Stimulated activated CD8-positive, alpha-beta memory T cell treated with anti-CD3 and anti-CD28 coated beads, Interleukin-12 subunit alpha, Interleukin-12 subunit beta, amount 100 ng/mL, for 1 hour (primary cell): ENCODE measurements at regions not wholly inside any gene's neighbourhood (a gene's known extent, or its start where the extent isn't known, plus 50 kb on each side); places are given as distances from the start of the nearest gene placed in this dataset.

Source experiments
- DNase-seq: peaks from one replicate; pipeline ENCODE4 v3.0.0-alpha.2; 2020; ENCODE audit warnings: low read depth

DNA sequence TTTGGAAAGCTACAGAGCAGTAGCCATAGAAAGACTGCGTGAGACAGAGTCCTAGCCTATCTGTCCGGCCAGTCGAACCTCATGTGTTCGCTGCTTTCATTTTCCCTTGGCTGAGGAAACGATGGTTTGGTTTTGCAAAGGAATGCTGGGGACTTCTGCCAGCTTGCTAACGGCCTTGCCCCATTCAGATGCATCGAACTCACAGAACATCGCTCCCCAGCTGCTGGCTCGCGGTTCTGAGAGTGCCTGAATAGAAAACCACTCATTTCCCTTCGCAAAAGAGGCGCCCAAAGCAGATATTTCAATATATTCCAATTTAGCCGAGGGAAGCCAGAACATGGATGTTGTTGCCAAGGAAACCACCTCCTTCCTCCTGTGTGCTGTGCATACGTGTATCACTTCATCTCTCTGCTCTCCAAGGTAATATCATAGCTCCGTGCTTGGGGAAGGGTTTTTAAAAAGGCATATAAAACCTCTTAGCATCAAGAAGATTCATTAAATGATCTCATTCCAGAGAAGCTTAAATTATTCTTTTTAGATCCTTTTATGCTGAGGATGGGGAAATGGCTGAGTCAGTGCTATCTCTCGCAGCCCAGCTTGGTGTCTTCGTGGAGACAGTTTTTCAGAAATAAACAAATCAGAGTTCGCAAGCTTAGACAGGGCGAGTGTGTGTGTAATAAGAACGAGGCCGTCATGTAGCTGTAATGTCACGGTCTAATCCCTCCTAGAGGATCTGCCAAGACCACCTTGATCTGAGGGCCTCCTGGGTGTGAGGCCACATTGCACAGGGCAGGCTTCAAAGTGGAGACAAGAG is 215.2 kb downstream of the RPS24 start:
- no peak for DNase-seq

DNA sequence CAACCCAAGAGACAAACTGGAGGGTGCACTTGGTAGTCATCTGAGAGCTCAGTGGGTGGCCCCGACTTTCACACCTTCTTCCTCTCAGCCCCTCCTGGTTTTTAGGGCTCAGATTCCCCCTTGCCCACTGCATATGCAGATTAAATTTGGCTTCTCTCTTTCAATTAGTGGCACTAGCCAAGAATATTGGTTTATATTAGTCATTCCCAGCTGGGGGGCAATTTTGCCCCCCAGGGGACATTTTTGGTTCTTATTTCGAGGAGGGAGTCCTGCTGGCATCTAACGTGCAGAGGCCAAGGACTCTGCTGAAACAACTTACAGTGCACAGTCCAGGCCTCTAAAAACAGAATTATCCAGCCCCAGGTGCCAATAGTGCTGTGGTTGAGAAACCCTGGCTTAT is 216.0 kb downstream of the RPS24 start:
- DNase-seq, result no peak

DNA sequence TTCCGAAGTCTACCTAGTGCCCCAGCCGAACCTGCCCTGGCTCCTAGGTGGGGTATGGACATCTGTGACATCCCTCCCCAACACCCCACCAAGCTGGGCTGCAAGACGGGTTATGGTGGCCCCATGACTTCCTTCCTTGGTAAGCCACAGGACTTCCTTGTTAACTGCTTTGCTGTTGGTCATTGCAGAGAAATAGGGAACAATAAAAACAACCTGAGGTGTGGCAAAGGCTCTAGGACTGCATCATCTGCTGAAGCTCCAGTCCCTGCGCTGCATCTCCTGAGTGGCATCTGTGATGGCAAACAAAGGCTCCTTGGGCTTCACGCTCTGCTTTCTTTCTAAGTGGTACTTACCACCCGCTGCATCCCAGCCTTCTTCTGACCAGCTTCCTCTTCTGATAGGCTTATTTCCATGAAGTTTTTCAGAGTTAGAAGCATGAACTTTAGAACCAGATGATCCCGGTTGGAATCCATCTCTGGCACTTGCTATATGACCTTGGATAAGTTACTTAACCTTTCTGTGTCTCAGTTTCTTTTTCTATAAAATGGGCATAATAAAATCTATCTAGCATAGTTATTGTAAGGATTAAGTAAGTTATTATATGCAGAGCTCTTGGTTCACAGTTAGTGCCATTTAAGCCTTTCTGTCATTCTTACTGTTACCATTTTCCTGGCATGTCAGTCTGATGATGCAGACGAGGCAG is 216.8 kb downstream of the RPS24 start:
- no peak for DNase-seq

DNA sequence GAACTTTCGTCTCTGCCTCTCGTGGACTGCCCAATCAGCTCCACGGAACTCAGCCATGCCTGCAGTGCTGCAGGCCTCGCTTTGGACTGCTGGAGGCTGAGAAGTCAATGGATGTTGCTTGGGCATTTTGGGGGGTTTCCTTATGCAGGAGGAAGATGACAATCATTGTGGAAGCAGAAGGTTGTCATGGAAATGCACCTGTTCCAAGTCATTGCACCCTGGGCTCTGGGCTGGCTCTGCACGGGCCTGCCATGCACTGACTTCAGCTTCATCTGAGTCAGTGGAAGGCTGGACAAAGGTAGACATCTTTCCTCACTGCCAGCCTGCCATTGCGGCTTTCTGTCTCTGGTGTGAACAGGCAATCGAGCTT is 217.3 kb downstream of the RPS24 start:
- no peak for DNase-seq

DNA sequence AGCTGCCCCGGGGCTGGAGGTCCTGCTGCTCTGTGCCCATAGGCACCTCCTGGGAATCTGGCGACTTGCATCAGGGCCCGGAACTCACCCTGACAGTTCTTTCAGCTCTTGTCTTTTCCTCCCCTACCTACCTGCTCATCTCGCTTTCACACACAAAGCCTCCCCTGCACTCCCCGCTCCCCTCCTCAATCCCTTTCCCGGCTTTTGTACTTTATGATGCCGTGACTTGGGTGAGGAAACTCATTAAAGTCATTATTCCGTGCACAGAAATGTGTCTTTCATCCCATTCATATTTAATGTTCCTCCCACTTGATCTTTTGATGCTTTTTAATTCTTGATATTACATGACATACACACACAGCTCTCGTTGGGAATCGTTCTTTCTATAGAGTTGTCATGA is 218.6 kb downstream of the RPS24 start:
- DNase-seq, result no peak

DNA sequence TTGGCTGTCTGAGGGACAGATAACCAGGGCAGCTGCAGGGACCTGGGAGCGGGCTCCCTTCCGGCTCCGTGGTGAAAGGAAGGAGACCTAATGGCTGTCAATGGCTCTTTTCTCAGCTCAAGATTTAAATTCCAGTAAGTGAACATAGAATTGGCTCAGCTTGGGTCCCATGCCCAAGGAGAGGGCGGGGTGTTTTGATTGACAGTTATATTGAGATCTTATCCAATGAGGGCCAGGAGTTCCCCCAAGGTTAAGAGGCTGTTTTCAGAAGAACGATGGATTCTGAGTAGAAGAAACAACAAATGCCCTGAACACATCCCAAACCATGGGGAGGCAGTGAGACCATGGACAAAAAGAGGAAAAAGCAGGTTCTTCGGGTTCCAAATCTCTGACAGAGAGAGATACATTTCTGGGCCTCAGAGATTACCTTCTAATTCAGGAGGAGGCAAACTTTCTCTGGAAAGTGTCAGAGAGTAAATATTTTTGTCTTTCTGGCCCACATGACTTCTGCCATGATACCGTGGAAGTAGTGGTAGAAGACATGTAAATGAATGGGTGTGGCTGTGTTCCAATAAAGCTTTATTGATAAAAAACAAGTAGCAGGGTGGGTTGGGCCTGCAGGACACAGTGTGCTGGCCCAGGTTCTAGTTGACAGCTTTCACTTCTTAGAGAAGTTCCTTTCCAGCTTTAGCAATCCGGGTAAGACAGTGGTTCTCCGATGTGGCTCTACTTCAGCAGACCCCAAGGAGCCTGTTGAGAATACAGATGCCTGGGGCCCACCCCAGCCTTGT is 219.6 kb downstream of the RPS24 start:
- DNase-seq, result no peak

DNA sequence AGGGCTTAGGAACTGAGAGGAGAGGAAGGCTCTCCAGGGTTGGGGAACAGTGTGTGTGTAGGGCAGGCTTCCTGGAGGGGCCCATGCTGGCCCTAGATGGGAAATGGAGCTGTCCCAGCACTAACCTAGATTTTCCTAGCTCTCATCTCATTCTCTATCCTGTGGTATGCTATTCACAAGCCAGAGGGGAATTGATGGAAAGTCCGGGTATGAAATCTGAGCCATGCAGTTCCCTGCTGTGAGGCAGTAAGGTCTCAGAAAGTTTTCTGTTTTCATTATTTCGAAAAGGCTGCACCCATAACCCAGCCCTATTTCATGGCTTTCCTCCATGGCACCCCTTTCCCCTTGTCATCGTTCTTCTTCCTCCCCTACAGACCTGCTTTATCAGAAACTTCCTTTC is 220.3 kb downstream of the RPS24 start:
- DNase-seq, result no peak

DNA sequence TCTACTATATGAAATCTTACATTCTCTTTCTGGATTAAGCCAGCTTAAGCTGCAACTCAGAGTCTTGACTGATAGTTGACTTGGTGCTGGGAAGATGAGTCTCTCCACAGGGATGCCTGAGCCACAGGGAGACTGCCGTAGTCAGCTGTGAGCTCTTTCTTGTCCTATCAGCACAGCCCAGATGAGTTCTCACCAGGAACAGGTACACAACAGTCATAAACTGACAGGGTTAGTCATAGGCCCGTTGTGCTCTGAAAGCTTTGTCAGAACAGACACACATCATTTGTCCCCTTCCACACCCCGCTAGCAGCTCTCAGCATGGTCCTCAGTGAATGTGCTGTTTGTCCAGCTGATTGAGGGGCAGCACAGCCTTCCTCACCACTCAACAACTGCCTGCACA is 221.6 kb downstream of the RPS24 start:
- no peak for DNase-seq

DNA sequence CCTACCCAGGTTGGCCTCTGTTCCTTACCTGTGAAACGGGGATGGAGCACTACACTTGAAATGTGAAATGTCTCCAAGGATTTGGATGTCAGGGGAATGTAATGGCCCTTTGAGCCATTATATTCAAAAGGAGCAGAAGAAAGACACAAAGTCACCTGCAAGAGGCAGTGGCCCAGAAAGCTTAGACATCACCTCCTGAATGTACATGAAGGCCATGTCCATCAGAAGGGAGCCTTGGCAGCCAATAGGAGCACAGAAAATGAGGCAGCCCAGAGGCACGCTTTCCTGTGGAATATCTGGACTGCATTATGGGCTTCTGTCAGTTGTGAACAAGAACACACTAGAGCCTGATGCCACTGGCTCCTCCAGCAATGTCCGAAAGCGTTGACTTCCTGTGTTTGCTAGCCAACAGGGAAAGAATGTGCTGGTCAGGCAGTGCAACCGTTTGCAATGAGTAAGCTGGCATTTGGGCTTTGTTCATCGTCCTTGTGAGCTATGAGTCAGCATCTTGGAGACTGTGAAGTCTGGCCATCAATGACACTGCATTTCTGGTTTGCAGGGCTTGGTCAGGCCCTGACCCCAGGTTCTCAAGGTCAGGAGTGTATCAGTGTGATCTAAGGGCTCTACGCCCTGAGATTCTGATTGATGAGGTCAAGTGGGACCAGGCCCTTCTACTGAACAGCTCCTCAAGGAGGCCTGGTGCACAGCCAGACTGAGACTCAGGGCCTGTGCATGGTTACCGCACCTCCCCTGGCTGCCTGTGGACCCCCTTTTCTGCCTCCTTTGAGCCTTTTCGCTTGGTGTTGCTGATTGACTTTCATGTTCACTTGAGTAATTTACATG is 222.4 kb downstream of the RPS24 start:
- no peak for DNase-seq

DNA sequence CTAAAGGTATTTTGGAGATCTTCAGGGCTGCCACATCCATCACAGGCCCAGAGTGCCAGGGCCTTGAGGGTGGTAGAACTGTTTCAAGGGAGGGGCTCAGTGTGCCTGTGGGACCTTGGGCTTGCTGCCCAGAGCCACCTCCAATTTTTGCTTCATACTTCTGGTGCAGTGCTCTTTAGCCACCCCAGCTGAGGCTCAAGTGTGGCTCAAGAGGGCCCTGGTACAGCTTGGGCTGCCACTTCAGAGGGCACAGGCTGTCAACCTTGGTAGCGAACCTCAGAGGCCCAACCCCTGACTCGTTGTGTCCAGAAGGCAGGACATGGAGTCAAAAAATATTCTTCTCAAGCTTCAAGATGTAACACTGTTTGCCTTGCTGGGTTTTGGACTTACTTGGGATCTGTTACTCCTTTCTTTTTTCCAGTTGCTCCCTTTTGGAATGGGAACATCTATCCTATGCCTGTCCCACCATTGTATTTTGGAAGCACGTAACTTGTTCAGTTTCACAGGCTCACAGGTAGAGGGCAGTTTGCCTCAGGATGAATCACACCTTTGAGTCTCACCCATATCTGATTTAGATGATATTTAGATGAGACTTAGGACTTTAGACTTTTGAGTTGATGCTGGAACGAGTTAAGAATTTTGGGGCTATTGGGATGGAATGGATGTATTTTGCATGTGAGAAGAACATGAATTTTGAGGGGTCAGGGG is 224.8 kb downstream of the RPS24 start:
- DNase-seq, result no peak

DNA sequence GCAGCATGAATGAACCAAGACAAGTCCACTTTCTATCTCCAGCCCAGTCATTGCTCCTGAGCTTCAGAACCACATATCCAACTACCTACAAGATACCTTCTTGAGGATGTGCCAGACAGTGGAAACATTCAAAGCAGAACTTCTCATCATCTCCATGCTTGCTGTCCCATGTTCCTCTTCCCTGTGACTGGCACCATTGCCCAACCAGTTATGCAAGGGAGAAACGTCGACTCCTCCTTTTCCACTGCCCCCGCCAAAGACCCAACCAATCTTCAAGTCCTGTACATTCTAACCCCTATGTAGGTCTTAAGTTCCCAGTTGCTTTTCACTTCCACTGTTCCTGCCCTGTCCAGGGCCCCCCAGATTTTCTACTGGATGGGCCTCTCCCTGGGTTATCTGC is 225.7 kb downstream of the RPS24 start:
- no peak for DNase-seq

DNA sequence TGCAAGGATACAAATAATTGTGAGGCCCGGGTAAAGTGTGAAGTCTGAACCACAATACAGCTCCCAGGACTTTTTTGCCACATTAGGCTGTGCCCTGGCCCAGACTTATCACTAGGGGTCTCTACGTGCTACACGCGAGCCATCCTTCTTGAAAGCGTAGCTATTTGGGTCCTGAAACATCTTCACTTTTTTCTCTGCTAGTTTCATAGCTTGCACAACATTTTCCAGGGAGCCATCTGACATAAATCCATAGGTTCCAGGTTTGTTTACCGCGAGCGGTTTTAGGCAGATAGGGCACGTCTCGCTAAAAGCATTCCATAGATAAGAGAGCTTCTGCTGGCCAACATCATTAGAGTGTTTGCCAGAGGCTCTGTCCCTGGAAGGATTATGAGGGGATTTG is 226.5 kb downstream of the RPS24 start:
- DNase-seq, result no peak

DNA sequence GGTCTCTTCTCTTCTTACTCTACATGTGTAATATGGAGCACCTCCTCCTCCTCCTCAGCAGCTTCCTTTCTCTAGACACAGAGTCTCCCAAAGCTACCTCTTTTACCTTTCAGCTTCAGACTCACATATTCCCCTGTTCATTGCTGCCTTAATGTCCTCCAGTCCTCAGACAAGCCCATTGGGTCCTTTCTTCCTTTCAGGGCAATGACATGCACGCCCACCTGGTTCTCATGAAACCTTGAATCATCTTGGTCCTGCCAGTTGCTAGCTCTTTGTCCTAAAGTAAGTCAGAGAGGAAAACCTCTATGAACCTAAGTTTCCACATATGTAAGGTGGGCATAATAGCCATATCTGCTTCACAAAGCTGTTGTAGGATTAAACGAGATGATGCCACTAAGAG is 227.0 kb downstream of the RPS24 start:
- DNase-seq, result no peak

DNA sequence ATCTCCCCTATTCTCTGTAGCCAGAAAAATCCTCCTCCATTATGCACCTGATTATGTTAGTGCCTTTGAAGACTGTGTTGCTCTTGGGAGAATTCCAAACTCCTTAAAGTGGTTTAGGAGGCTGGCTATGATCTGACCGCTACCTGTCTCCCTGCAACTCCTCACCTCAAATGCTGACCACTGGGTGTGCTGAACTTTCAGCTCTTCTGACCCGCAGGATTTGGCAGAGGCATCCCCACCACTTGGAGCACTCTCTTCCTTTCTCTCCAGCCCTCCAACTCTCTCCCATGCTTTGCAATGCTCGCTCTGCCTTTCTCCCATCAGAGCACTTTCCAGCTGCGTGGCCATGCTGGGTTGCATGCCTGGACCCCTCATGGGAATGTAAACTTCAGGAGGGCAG is 227.6 kb downstream of the RPS24 start:
- no peak for DNase-seq

DNA sequence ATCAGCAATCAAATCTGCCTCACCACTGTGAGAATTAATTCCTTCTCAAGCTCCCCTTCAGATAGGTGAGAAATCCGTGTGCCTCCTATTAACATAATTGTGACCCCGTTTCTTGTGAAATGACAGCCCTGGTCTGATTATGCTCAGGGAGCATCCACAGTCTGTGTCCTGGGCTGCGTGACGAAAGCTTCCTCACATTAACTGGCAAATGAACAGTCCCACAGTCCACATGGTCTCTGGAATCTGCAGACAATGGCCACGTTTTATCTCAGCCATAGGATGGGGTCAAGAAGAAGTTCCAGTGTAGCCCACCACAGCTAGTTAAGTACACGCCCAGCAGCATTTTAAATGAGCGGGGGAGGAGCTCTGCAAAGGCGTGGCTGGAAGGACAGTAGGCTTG is 229.2 kb downstream of the RPS24 start:
- no peak for DNase-seq

DNA sequence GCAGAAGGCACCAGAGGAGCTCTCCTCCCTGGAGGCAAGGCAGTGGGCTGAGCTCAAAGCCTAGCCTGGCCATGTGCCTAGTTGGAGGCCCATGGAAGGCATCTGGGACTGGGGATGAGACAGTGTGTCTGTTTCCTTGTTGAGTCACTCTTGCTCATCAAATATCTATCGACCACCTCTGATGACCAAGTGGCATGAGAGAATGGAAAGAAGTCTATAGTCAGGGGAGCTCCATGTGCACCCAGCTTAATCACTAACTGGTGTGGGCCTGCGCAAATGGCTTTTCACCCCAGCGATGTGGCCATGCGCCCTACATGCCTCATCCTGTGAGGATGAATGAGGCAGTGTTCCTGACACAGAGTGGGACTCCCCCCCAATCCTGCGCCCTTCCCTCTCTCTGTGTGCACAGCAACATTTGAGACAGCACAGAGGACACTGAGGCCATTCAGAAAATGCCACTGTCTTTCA is 229.9 kb downstream of the RPS24 start:
- DNase-seq, result no peak

DNA sequence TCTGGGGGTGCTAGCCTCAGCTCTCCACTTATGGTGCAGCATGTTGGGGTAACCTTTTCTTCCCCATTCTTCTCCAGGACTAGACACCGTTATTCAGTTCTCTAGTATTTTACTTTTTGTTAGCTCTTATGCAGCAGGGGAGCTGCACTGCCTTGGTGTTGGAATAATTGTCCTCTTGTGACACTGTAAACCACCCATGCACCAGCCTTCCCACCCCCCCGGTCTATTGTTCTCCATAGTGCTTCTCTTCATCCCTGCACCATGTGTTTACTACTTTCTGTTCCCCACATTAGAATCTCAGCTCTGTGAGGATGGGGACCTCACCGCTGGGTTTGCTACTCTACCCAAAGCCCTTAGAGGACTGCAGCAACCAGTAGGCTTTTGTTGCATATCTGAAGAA is 230.7 kb downstream of the RPS24 start:
- no peak for DNase-seq

DNA sequence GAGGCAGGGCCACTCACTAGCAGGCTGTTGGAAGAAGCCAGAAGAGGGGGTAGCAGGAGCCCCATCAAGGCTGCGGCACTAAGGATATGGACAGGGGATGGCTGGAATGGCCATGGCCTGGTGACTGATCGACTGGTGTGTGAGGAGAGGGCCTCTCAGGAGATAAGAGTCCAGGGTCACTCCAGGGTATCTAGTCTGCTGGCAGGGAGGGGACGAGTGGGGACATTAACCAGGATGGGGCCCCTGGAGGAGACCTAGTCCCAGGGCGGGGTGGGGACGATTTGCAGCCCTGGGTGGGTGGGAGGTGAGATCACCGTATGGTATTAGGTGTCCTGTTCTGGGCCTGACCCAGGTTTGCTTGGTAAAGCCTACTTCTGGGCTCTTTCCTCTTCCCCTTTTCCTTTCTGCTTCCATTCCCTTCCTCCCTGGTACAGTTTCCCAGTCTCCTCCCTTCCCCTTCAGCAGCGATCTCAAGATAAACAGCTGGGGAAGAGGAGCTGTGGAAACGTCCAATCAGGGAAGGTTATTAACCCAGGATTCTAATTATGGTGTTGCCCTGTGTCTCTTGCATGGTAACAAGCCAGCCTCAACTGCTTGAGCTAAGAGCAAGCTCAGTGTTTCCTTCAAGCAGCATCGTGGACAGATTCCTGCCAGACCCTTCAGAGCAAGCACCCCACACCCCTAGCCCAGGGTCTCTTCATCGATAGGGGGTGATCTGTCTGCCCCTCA is 233.2 kb downstream of the RPS24 start:
- DNase-seq, result no peak

DNA sequence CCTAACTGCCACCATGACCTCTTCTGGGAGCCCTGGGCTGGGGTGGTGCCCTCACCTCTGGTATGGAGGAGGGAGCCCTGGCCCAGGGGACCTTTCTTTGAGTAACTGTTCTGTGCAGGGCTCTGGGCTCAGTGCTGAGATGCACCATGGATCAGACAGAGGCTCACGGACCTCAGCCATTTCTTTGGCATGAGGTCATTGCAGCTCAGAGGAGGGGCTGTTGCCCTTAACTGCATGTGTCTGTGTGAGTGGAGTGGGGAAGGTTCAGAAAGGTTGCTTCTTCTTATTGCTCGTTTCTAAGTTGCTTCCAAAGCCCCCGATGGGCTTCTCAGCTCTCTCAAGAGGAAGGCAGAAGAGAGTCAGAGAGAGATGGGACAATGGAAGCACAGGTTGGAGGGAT is 233.9 kb downstream of the RPS24 start:
- DNase-seq, result no peak

DNA sequence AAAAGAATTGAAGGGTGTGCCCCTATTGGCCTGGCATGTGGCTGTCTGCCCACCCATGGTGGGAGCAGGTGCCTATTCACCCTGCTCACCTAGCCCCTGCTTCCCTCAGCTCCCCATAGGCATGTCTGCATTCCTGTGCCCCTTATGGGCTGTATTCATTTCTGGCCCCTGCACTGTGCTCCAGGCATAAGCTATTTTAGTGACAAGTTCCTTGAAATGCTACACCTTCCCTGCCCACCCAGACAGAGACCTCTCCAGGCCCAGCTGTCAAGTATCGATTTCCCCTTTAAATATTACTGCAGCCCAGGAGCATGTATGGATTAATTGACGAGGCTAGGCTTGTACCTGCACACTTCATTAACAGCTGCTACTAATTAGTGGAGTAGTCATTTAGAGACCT is 235.4 kb downstream of the RPS24 start:
- no peak for DNase-seq

DNA sequence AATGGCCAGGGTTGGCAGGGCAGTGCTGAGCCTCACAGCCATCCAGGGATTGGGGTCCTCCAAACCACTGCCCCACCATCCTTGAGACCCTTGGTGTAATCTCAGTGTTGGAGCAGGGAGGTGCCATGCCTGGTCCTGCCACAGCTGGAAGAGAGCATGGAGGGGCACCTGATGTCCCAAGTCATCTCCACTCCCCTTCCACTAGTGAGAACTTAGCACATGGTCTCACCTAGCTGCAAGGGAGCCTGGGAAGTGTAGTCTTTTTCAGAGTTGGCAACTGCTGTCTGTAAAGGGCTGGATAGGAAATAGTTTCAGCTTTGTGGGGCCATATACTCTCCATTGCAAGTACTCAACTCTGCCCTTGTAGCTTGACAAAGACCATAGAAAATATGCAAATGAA is 238.7 kb downstream of the RPS24 start:
- no peak for DNase-seq
